HG02571 (cell line): ENCODE measurements at regions not wholly inside any gene's neighbourhood (a gene's known extent, or its start where the extent isn't known, plus 50 kb on each side); places are given as distances from the start of the nearest gene placed in this dataset.
"Not testable (repeated sequence)": the region's sequence is repeated elsewhere in the genome, so short reads cannot be mapped to it uniquely, and the experiment has no call there.

Source experiments
- ATAC-seq: cut with Tn5 transposase; IDR thresholded peaks from one replicate; pipeline ENCODE4 v1.9.1; 2021; ENCODE audit warnings: mild to moderate bottlenecking, moderate library complexity; ENCODE audit not compliant: unreplicated experiment

- ATAC-seq: no peak
Measured at GRCh38 chrX:131219271-131219670, 69.8 kb downstream of the IGSF1 start.

DNA sequence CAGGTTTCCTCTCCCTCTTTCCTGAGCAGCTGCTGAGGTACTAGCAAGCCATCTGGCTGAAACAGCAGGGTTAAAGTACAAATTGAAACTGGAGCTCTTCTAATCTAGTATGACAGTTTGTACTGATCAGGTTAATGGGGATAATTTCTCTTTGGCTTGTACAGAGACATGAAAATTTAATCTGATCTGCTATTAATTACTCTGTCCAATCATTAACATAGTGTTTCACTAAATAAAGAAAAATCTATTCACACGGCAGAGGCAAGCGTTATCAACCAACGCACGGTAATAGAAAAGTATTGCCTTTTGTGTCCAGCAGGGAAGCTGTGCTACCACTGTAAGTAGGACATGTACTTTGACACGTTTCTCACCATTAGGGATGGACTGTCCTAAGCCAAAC is 71.1 kb downstream of the IGSF1 start:
- ATAC-seq: no peak

- peak; percentile 61 for ATAC-seq
Measured at GRCh38 chrX:131216828-131217227, 72.3 kb downstream of the IGSF1 start.

- ATAC-seq: no peak
Measured at GRCh38 chrX:131213400-131213799, 75.7 kb downstream of the IGSF1 start.

DNA sequence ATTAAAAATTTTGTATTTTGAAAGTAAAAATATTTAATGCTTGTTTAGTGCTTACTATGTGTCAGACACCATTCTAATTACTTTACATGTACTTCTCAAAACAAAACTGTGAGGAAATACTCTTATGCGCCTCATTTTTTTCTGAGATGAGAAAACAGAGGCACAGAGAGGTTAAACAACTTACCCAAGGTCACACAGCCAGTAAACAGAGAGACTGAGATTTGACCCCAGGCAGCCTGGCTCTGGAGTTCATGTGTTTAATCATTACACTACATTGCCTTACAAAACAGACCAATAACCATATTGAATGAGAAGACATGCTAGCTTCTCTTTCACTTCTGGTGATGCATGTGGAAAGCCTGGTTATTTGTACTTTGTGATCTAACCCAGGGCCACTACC is 86.3 kb downstream of the IGSF1 start:
- ATAC-seq: no peak

GRCh38 chrX:131201986-131202385 is 87.1 kb downstream of the IGSF1 start:
- no peak for ATAC-seq

DNA sequence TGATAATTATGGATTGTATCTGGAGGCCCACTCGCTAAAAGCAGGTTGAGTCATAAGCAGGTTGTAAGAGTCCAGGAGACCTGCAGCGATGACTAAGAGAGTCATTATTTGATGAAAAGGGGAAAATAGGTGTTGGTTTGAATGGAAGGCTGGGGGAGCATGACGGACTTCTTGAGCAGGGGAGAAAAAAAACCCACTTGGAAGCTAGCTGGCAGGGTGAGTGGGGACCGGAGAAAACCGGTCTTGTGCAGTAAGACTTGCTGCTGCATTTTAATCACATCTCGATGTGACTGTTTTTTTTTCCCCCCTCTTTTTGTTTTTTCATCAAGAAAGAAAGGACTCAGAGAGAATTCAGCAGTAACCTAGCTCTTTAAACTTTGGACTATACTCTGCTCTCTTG is 90.0 kb downstream of the IGSF1 start:
- no peak for ATAC-seq

DNA sequence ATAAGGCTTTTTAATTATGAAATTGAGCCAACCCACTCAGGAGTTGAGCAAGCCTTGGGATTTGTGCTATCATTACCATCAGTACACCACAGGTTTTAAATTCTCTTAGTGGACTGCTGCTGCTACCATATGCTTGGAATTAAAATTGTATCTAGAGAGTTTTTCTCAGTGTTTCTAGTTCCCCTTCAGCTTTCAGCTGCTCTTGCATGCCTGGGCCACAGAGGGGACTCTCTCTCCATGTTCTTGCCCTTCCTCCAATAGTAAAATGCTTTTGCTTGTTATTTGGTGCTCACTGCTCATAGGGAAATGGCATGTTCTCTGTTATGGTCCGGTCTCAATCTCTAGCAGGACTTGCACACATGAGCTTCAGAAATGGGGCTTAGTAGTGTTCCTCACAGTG is 101.9 kb downstream of the IGSF1 start:
- ATAC-seq: no peak

DNA sequence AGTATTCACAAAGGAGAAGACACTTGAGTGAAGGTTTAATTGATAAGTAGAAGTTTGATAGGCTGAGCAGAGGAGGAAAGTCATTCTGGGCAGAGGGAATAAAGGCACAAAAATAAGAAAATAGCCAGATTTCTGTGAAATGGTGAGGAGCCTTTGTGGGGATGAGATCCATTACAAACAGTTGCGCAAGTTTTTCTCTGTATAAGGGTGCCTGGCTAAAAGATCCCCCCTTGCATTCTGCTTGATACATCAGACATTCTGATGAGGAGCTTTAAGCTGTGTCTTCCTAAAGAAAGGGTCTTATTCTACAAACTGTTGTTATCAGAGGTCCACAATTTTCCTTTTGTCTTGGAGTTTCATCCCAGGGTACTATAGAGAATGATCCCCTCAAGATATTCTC is 112.0 kb downstream of the ARHGAP36 start:
- ATAC-seq: no peak

- not testable (repeated sequence) for ATAC-seq
Measured at GRCh38 chrX:131163645-131164044, 105.5 kb downstream of the ARHGAP36 start.

DNA sequence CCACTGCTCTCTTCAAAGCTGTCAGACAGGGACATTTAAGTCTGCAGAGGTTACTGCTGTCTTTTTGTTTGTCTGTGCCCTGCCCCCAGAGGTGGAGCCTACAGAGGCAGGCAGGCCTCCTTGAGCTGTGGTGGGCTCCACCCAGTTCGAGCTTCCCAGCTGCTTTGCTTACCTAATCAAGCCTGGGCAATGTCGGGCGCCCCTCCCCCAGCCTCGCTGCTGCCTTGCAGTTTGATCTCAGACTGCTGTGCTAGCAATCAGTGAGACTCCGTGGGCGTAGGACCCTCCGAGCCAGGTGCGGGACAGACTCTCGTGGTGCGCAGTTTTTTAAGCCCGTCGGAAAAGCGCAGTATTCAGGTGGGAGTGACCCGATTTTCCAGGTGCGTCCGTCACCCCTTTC is 99.5 kb downstream of the ARHGAP36 start:
- not testable (repeated sequence) for ATAC-seq

DNA sequence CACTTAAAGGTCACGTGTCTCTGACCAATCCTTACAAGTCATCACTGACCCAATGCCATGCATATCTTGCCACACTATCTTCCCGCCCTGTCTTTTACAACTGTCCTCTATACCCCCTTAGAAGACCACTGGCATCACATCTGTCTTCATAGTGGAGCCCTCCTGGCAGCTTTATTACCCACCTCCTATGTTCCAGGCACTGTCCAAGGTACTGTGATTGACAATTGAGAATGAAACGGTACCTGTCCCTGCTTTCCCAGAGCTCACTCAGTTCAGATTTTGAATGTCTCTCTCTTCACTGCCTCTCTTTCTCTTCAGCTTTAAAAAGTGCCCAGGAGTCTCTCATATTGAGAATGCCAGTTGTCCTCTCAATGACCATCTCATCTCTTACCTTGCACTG is 88.6 kb downstream of the ARHGAP36 start:
- no peak for ATAC-seq
